MM.1S (cell line): ENCODE measurements at regions not wholly inside any gene's neighbourhood (a gene's known extent, or its start where the extent isn't known, plus 50 kb on each side); places are given as distances from the start of the nearest gene placed in this dataset.
"Not testable (repeated sequence)": the region's sequence is repeated elsewhere in the genome, so short reads cannot be mapped to it uniquely, and the experiment has no call there.

Experiments
- DNase-seq: peaks from one replicate; pipeline ENCODE4 v3.0.0-alpha.2; 2015
- H2AFZ ChIP-seq: fragments of 300-600 bp; sonication (generic); 2 replicates; pipeline ENCODE4 v1.6.0; 2016; ENCODE audit warnings: antibody characterized with exemption, low read length
- H3F3A ChIP-seq: fragments of 300-600 bp; sonication (generic); 2 replicates; pipeline ENCODE4 v1.6.1; 2016; ENCODE audit warnings: mild to moderate bottlenecking, antibody characterized with exemption, low read length, moderate library complexity, mixed read lengths; ENCODE audit not compliant: insufficient read depth
- H3K27ac ChIP-seq: fragments of 300-600 bp; sonication (generic); 2 replicates; pipeline ENCODE4 v1.5.1; 2016; ENCODE audit warnings: mild to moderate bottlenecking, low read length
- H3K27me3 ChIP-seq: fragments of 300-600 bp; sonication (generic); replicated peaks from 2 replicates; pipeline ENCODE4 v1.6.0; 2016; ENCODE audit warnings: low read length; ENCODE audit not compliant: insufficient read depth
- H3K36me3 ChIP-seq: fragments of 300-600 bp; sonication (generic); replicated peaks from 2 replicates; pipeline ENCODE4 v1.6.1; 2016; ENCODE audit warnings: mild to moderate bottlenecking, low read length, mixed read lengths; ENCODE audit not compliant: insufficient read depth
- H3K4me1 ChIP-seq: fragments of 300-600 bp; sonication (generic); 2 replicates; pipeline ENCODE4 v1.6.1; 2016; ENCODE audit warnings: low read length, mixed read lengths
- H3K4me2 ChIP-seq: fragments of 300-600 bp; sonication (generic); 2 replicates; pipeline ENCODE4 v1.6.0; 2016; ENCODE audit warnings: low read depth, low read length
- H3K4me3 ChIP-seq: fragments of 300-600 bp; sonication (generic); 2 replicates; pipeline ENCODE4 v1.5.1; 2016; ENCODE audit warnings: low read length, mixed read lengths
- H3K79me2 ChIP-seq: fragments of 300-600 bp; sonication (generic); 2 replicates; pipeline ENCODE4 v1.6.1; 2016; ENCODE audit warnings: mixed run types, low read length, mixed read lengths
- H3K9ac ChIP-seq: fragments of 300-600 bp; sonication (generic); 2 replicates; pipeline ENCODE4 v1.6.1; 2016; ENCODE audit warnings: low read length, mixed read lengths
- H3K9me2 ChIP-seq: fragments of 300-600 bp; sonication (generic); replicated peaks from 2 replicates; pipeline ENCODE4 v1.6.1; 2016; ENCODE audit warnings: mild to moderate bottlenecking, low read length, mixed read lengths; ENCODE audit not compliant: insufficient read depth
- H3K9me3 ChIP-seq: fragments of 300-600 bp; sonication (generic); replicated peaks from 2 replicates; pipeline ENCODE4 v1.6.1; 2016; ENCODE audit warnings: mild to moderate bottlenecking, low read length, mixed read lengths; ENCODE audit not compliant: insufficient read depth
- H4K20me1 ChIP-seq: fragments of 300-600 bp; sonication (generic); 2 replicates; pipeline ENCODE4 v1.6.1; 2016; ENCODE audit warnings: mild to moderate bottlenecking, low read length, moderate library complexity, mixed read lengths; ENCODE audit not compliant: insufficient read depth

GRCh38 chr15:22572152-22572735, 113.5 kb downstream of the GOLGA6L22 start:
- not testable (repeated sequence) for H4K20me1 ChIP-seq, H3K9me3 ChIP-seq, DNase-seq, H3K9ac ChIP-seq, H3K27ac ChIP-seq, H3K9me2 ChIP-seq, H3K4me3 ChIP-seq, H3K36me3 ChIP-seq, H3K4me2 ChIP-seq, H3K4me1 ChIP-seq, H2AFZ ChIP-seq, H3K27me3 ChIP-seq, H3K79me2 ChIP-seq, H3F3A ChIP-seq

GRCh38 chr15:22572792-22573191, 114.1 kb downstream of the GOLGA6L22 start:
- H3K4me2 ChIP-seq, H2AFZ ChIP-seq, H3K9me2 ChIP-seq, H3K27ac ChIP-seq, H3K9ac ChIP-seq, H3K36me3 ChIP-seq, H3K9me3 ChIP-seq, H3K27me3 ChIP-seq, DNase-seq, H3F3A ChIP-seq, H3K79me2 ChIP-seq, H4K20me1 ChIP-seq, H3K4me1 ChIP-seq, H3K4me3 ChIP-seq: not testable (repeated sequence)

GRCh38 chr15:22577828-22578227, 119.1 kb downstream of the GOLGA6L22 start:
- H3K9me3 ChIP-seq, H3K27ac ChIP-seq, H3K9ac ChIP-seq, H3K4me2 ChIP-seq, H3K4me3 ChIP-seq, H3K9me2 ChIP-seq, H3F3A ChIP-seq, H3K79me2 ChIP-seq, H2AFZ ChIP-seq, H3K36me3 ChIP-seq, H3K27me3 ChIP-seq, DNase-seq, H3K4me1 ChIP-seq, H4K20me1 ChIP-seq: not testable (repeated sequence)

- H3K9me2 ChIP-seq, H3K79me2 ChIP-seq, H4K20me1 ChIP-seq, H3K27me3 ChIP-seq, H2AFZ ChIP-seq, H3K36me3 ChIP-seq, H3K9me3 ChIP-seq, H3K4me3 ChIP-seq, H3K27ac ChIP-seq, DNase-seq, H3F3A ChIP-seq, H3K9ac ChIP-seq, H3K4me2 ChIP-seq, H3K4me1 ChIP-seq: not testable (repeated sequence)
These were observed 120.5 kb downstream of the GOLGA6L22 start for GRCh38 chr15:22579213-22579612.

- H3K9ac ChIP-seq, result not testable (repeated sequence)
These were observed 128.7 kb downstream of the GOLGA6L22 start for GRCh38 chr15:22587391-22587790.

GRCh38 chr15:22598552-22598951, 139.8 kb downstream of the GOLGA6L22 start:
- not testable (repeated sequence) for H3K9me2 ChIP-seq, H2AFZ ChIP-seq, H3K79me2 ChIP-seq, H4K20me1 ChIP-seq, H3K9ac ChIP-seq, DNase-seq, H3K27ac ChIP-seq, H3K4me1 ChIP-seq, H3K4me3 ChIP-seq, H3K36me3 ChIP-seq, H3F3A ChIP-seq, H3K27me3 ChIP-seq, H3K4me2 ChIP-seq, H3K9me3 ChIP-seq

More at GRCh38 chr15:22587391-22587790, 128.7 kb downstream of the GOLGA6L22 start:
- H3K4me3 ChIP-seq, H3K4me2 ChIP-seq, H3K27ac ChIP-seq, H3K4me1 ChIP-seq, H3K9me2 ChIP-seq, H3K79me2 ChIP-seq, H3K36me3 ChIP-seq, H3K27me3 ChIP-seq, H4K20me1 ChIP-seq, H2AFZ ChIP-seq, H3K9me3 ChIP-seq, H3F3A ChIP-seq, DNase-seq: not testable (repeated sequence)

- H2AFZ ChIP-seq, H3K4me2 ChIP-seq, H3K9ac ChIP-seq, H3K27me3 ChIP-seq, H3K4me3 ChIP-seq, H3K79me2 ChIP-seq, H3K27ac ChIP-seq, H3K4me1 ChIP-seq, H3K36me3 ChIP-seq, DNase-seq, H3K9me3 ChIP-seq, H3F3A ChIP-seq, H4K20me1 ChIP-seq, H3K9me2 ChIP-seq: not testable (repeated sequence)
These were observed 141.0 kb downstream of the GOLGA6L22 start for GRCh38 chr15:22599526-22600320.

- H3K9me3 ChIP-seq, H3K4me1 ChIP-seq, H3K27me3 ChIP-seq, DNase-seq, H3K79me2 ChIP-seq, H3K9ac ChIP-seq, H3K9me2 ChIP-seq, H3K27ac ChIP-seq, H3K4me3 ChIP-seq, H3F3A ChIP-seq, H4K20me1 ChIP-seq, H2AFZ ChIP-seq, H3K4me2 ChIP-seq, H3K36me3 ChIP-seq: not testable (repeated sequence)
These were observed 158.3 kb downstream of the GOLGA6L22 start for GRCh38 chr15:22616976-22617375.
